ENCODE measurements at regions not wholly inside any gene's neighbourhood (a gene's known extent, or its start where the extent isn't known, plus 50 kb on each side); places are given as distances from the start of the nearest gene placed in this dataset.

DNA sequence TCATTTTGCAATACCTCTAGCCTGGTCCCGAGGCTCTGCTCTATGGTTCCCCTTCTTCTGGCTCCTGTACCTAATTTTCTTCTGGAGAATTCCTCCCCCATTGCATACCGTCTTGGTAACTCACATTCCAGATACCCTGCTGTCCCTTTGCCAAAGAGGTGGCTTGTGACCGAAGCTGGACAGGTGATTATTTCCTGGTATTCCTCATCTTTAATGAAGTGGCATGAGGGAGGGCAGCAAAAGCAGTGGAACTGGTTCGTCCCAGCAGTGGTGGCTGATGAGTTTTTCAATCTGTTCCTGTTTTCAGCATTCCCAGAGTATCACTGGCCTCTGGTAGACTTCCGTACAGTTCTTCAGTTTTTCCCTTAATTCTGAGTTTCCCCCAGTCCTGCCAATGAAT is 186.2 kb upstream of the CADPS start:
- TF ChIP-seq, protein P1, sequence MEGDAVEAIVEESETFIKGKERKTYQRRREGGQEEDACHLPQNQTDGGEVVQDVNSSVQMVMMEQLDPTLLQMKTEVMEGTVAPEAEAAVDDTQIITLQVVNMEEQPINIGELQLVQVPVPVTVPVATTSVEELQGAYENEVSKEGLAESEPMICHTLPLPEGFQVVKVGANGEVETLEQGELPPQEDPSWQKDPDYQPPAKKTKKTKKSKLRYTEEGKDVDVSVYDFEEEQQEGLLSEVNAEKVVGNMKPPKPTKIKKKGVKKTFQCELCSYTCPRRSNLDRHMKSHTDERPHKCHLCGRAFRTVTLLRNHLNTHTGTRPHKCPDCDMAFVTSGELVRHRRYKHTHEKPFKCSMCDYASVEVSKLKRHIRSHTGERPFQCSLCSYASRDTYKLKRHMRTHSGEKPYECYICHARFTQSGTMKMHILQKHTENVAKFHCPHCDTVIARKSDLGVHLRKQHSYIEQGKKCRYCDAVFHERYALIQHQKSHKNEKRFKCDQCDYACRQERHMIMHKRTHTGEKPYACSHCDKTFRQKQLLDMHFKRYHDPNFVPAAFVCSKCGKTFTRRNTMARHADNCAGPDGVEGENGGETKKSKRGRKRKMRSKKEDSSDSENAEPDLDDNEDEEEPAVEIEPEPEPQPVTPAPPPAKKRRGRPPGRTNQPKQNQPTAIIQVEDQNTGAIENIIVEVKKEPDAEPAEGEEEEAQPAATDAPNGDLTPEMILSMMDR (IDR thresholded peaks at IDR 0.05; ENCODE audit: low read depth, low read length) = no peak
- no peak for TF ChIP-seq POLR2A (IDR thresholded peaks at IDR 0.05; ENCODE audit: extremely low read depth, insufficient read length)

Data from NB4 (cell line).